ENCODE measurements at regions not wholly inside any gene's neighbourhood (a gene's known extent, or its start where the extent isn't known, plus 50 kb on each side); places are given as distances from the start of the nearest gene placed in this dataset.

DNA sequence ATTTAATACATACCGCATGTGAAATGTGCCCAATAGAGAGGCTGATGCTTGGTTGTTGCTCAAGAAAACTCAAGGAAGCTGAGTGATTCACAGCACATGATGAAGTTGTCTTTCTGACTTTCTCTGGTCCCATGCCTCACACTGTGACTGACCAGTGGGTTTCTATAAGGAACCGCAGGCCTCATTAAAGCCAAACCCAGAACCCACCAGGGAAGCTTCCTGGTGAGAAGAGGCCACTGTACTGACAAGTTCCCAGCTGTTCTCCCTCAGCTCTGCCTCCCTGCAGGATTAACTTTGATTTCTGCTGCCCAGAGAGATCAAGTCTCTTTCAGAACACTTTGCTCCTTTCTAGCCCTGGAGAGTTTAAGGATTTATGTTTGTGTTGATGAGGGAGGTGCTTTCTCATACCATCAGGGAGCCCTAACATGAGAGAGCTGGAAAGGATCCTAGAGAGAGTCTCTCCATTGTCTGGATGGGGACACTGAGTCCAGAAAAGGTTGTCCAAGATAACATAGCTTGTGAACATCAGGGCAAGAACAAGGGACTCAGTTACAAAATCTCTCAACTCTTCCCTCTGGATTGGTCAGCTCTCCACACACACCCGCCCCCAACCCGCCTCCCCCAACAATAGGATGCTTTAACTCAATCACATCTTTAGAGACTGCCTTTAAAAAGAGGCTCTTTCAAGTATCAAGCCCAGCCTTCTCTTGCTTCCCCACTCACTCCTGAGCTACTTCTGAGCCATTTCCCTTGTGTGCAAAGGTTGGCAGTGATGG lies 303.2 kb upstream of the TLE3 start:
- DNase-seq = no peak
- H3K9me3 Mint-ChIP-seq = no peaks in the 10 kb centered on the region
- H3K4me1 Mint-ChIP-seq (ENCODE audit: low read depth) = no peaks in the 10 kb centered on the region
- peaks cover 41% of the 10 kb centered on the region for H3K27me3 Mint-ChIP-seq (ENCODE audit: insufficient read depth)
- TF ChIP-seq, protein P1, sequence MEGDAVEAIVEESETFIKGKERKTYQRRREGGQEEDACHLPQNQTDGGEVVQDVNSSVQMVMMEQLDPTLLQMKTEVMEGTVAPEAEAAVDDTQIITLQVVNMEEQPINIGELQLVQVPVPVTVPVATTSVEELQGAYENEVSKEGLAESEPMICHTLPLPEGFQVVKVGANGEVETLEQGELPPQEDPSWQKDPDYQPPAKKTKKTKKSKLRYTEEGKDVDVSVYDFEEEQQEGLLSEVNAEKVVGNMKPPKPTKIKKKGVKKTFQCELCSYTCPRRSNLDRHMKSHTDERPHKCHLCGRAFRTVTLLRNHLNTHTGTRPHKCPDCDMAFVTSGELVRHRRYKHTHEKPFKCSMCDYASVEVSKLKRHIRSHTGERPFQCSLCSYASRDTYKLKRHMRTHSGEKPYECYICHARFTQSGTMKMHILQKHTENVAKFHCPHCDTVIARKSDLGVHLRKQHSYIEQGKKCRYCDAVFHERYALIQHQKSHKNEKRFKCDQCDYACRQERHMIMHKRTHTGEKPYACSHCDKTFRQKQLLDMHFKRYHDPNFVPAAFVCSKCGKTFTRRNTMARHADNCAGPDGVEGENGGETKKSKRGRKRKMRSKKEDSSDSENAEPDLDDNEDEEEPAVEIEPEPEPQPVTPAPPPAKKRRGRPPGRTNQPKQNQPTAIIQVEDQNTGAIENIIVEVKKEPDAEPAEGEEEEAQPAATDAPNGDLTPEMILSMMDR (IDR thresholded peaks at IDR 0.05) = no peak
- H3K27ac Mint-ChIP-seq = no peak overlapping the region
- H3K4me3 Mint-ChIP-seq = no peak overlapping the region
- no peaks in the 10 kb centered on the region for H3K36me3 Mint-ChIP-seq (ENCODE audit: low read depth)

DNA sequence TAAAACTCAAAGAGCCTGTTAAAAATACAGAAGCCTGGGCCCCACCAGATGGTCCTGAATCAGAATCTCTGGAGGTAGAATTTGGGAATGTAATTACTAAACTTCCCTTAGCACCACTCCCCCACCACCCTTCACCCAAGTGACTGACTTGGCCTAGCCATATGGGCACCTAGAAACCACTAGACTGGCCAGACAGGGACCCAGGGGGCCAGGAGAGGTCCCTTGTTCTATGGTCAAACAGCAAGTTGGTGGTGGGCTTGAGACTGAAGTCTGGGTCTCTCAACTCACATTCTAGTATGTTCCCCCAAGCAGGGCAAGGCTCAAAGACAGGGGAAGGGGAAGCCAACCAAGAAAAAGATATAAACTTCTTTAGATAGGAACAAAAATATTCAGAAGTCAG lies 301.5 kb upstream of the TLE3 start:
- Mint-ChIP-seq H3K9me3 (no peaks in the 10 kb centered on the region), H3K4me1 (ENCODE audit: low read depth) (no peaks in the 10 kb centered on the region), H3K4me3 (no peak overlapping the region), H3K27ac (no peak overlapping the region), H3K27me3 (ENCODE audit: insufficient read depth) (peaks cover 44% of the 10 kb centered on the region), H3K36me3 (ENCODE audit: low read depth) (no peaks in the 10 kb centered on the region)
- TF ChIP-seq, protein P1 (IDR thresholded peaks at IDR 0.05) = no peak
- DNase-seq = no peak

DNA sequence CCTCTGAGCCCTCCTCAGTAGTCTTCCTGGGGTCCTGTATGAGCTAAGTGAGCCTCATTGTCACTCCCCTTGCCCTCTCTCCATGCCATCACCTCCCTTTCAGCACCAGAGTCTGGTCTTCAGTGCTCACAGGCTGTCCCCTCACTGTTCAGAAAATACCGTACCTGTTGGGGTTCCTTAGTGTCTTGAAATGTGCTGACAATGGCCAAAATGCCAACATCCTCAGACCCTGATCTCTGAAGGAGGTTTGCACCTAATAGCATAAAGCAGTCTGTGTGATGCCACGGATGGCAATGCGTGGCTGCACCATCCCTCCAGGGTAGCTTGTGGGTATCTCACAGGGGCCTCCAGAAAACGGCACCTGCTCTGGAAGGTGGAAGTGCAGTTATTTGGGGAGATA lies 301.0 kb upstream of the TLE3 start:
- H3K4me1 Mint-ChIP-seq (ENCODE audit: low read depth) = no peaks in the 10 kb centered on the region
- TF ChIP-seq, protein P1 (IDR thresholded peaks at IDR 0.05) = no peak
- H3K9me3 Mint-ChIP-seq = no peaks in the 10 kb centered on the region
- H3K27ac Mint-ChIP-seq = no peak overlapping the region
- DNase-seq = no peak
- H3K27me3 Mint-ChIP-seq (ENCODE audit: insufficient read depth) = peaks cover 44% of the 10 kb centered on the region
- no peak overlapping the region for H3K4me3 Mint-ChIP-seq
- no peaks in the 10 kb centered on the region for H3K36me3 Mint-ChIP-seq (ENCODE audit: low read depth)

DNA sequence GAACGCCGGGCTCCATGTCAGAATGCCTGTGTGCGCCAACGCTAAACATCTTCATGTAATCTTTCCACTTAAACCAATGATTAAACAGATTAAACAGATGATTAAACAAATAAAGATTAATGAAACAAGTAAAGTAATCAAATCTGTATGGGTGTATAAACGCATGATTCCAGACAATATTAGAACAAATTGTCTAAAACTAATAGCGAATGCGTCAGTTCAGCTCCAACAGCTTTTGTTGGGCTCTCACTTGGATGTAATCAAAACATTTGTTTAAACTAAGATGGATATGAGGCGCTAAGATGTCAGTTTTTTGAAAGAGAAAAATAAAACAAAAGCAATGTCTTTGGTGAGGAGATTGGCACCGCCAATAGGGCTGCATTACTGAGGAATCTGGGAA lies 299.1 kb upstream of the TLE3 start:
- TF ChIP-seq, protein P1 (IDR thresholded peaks at IDR 0.05) = no peak
- no peak for DNase-seq
- Mint-ChIP-seq H3K27me3 (ENCODE audit: insufficient read depth) (peaks cover 45% of the 10 kb centered on the region), H3K36me3 (ENCODE audit: low read depth) (no peaks in the 10 kb centered on the region), H3K4me3 (no peak overlapping the region), H3K9me3 (no peaks in the 10 kb centered on the region), H3K4me1 (ENCODE audit: low read depth) (no peaks in the 10 kb centered on the region), H3K27ac (no peak overlapping the region)

DNA sequence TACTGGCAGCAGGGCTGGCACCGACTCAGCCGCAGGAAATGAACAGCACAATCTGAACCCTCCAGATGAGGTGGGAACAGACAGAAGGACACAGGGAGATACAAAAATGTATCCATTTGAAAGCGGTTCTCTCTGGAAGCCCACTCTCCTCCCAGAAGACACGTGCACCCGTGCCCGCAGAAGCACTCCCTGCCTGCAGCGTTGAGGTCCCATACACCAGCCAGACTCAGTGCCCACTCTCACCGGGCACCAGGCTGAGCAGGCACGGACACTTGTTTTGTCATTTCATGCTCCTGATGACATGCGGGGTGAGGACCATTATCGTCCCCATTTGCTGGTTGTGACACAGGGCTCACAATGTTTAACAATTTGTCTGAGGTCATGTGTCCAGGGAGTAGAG lies 297.4 kb upstream of the TLE3 start:
- Mint-ChIP-seq H3K36me3 (ENCODE audit: low read depth) (no peaks in the 10 kb centered on the region), H3K27me3 (ENCODE audit: insufficient read depth) (peaks cover 33% of the 10 kb centered on the region), H3K27ac (no peak overlapping the region), H3K4me3 (no peak overlapping the region), H3K9me3 (no peaks in the 10 kb centered on the region), H3K4me1 (ENCODE audit: low read depth) (no peaks in the 10 kb centered on the region)
- TF ChIP-seq, protein P1 (IDR thresholded peaks at IDR 0.05) = no peak
- DNase-seq = no peak
